ENCODE measurements at regions not wholly inside any gene's neighbourhood (a gene's known extent, or its start where the extent isn't known, plus 50 kb on each side); places are given as distances from the start of the nearest gene placed in this dataset.

GRCh38 chr6:113412589-113413357, 444.4 kb upstream of the MARCKS start:
- TF ChIP-seq GABPA (IDR thresholded peaks at IDR 0.05; ENCODE audit: low read depth) (no peak), SPI1 (IDR thresholded peaks at IDR 0.05; ENCODE audit: borderline replicate concordance, low read depth) (no peak), POLR2AphosphoS5 (IDR thresholded peaks at IDR 0.05; ENCODE audit: low read depth) (no peak), CTCF (IDR thresholded peaks at IDR 0.05; ENCODE audit: insufficient read depth, low read length) (no peak), REST (IDR thresholded peaks at IDR 0.05; ENCODE audit: insufficient replicate concordance, low read depth) (no peak)
- Histone ChIP-seq H3K27me3 (ENCODE audit: insufficient read depth, poor library complexity, severe bottlenecking) (no peaks in the 10 kb centered on the region), H3K27ac (replicated peaks) (no peak overlapping the region), H3K4me3 (replicated peaks; ENCODE audit: insufficient read depth, low read length) (no peak overlapping the region)
- DNase-seq (ENCODE audit: low read depth in 1 of 2, low spot score in 1 of 2), result no peak

- no peak for TF ChIP-seq GABPA (IDR thresholded peaks at IDR 0.05; ENCODE audit: low read depth)
- TF ChIP-seq CTCF (IDR thresholded peaks at IDR 0.05; ENCODE audit: insufficient read depth, low read length), result no peak
- no peak for TF ChIP-seq POLR2AphosphoS5 (IDR thresholded peaks at IDR 0.05; ENCODE audit: low read depth)
- no peak for TF ChIP-seq REST (IDR thresholded peaks at IDR 0.05; ENCODE audit: insufficient replicate concordance, low read depth)
- TF ChIP-seq SPI1 (IDR thresholded peaks at IDR 0.05; ENCODE audit: borderline replicate concordance, low read depth), result no peak
- Histone ChIP-seq H3K4me3 (replicated peaks; ENCODE audit: insufficient read depth, low read length) (no peak overlapping the region), H3K27me3 (ENCODE audit: insufficient read depth, poor library complexity, severe bottlenecking) (no peaks in the 10 kb centered on the region), H3K27ac (replicated peaks) (no peak overlapping the region)
- no peak for DNase-seq (ENCODE audit: low read depth in 1 of 2, low spot score in 1 of 2)
Observed at GRCh38 chr6:113414511-113414910, 442.6 kb upstream of the MARCKS start.

GRCh38 chr6:113416170-113416569, 441.0 kb upstream of the MARCKS start:
- TF ChIP-seq POLR2AphosphoS5 (IDR thresholded peaks at IDR 0.05; ENCODE audit: low read depth) (no peak), CTCF (IDR thresholded peaks at IDR 0.05; ENCODE audit: insufficient read depth, low read length) (no peak), GABPA (IDR thresholded peaks at IDR 0.05; ENCODE audit: low read depth) (no peak), REST (IDR thresholded peaks at IDR 0.05; ENCODE audit: insufficient replicate concordance, low read depth) (no peak), SPI1 (IDR thresholded peaks at IDR 0.05; ENCODE audit: borderline replicate concordance, low read depth) (no peak)
- Histone ChIP-seq H3K4me3 (replicated peaks; ENCODE audit: insufficient read depth, low read length) (no peak overlapping the region), H3K27ac (replicated peaks) (no peak overlapping the region), H3K27me3 (ENCODE audit: insufficient read depth, poor library complexity, severe bottlenecking) (no peaks in the 10 kb centered on the region)
- DNase-seq (ENCODE audit: low read depth in 1 of 2, low spot score in 1 of 2), result no peak
